B cell (primary cell): ENCODE measurements at regions not wholly inside any gene's neighbourhood (a gene's known extent, or its start where the extent isn't known, plus 50 kb on each side); places are given as distances from the start of the nearest gene placed in this dataset.

ENCODE experiments used
- ATAC-seq: fragments of 200-7000 bp; cut with Tn5 transposase; one replicate; pipeline ENCODE4 v1.10.0; 2021; ENCODE audit warnings: low read depth, mild to moderate bottlenecking, moderate number of reproducible peaks, moderate library complexity
- CTCF ChIA-PET: fragments of 350-600 bp; sonication (Branson Sonifier 250); formaldehyde crosslinking; loops from one replicate; lab custom pipeline; 2021; ENCODE audit warnings: antibody characterized with exemption, inconsistent platforms; lab: Charles Lee
- POLR2A ChIA-PET: fragments of 350-600 bp; sonication (Branson Sonifier 250); formaldehyde crosslinking; loops from one replicate; lab custom pipeline; 2021; ENCODE audit warnings: antibody characterized with exemption; lab: Charles Lee
- DNase-seq: peaks from one replicate; pipeline ENCODE4 v3.0.0; 2013
- H2AFZ ChIP-seq: 2 replicates; pipeline ENCODE4 v1.6.1; 2012; ENCODE audit warnings: mild to moderate bottlenecking, low read depth, low read length; ENCODE audit not compliant: insufficient read depth, poor library complexity, severe bottlenecking
- H3K27ac ChIP-seq, 2 donors: 1 replicate in 1 of 2; 2 replicates in 1 of 2; pipeline ENCODE4 v1.5.1; 2012 to 2013; ENCODE audit warnings: low read length in 2 of 2, mild to moderate bottlenecking in 2 of 2, moderate library complexity in 1 of 2
- H3K27me3 ChIP-seq, 4 experiments: fragments of 200-600 bp in 1 of 4; sonication (generic) in 1 of 4; replicated peaks in 1 of 4; 1 replicate in 2 of 4; 2 replicates in 2 of 4; pipeline versions ENCODE4 v1.6.1 to v1.7.0; 2013 to 2016; ENCODE audit warnings: low read length in 3 of 4, mild to moderate bottlenecking in 2 of 4, mixed read lengths in 1 of 4, moderate library complexity in 1 of 4; ENCODE audit not compliant: insufficient read depth in 4 of 4, control insufficient read depth in 3 of 4; ENCODE audit errors: control extremely low read depth in 1 of 4
- H3K36me3 ChIP-seq, 2 experiments: replicated peaks in 1 of 2; 1 replicate in 1 of 2; 2 replicates in 1 of 2; pipeline versions ENCODE4 v1.6.1 to v1.7.1; 2013; ENCODE audit warnings: low read length in 1 of 2; ENCODE audit not compliant: insufficient read depth in 2 of 2, control insufficient read depth in 1 of 2; ENCODE audit errors: control extremely low read depth in 1 of 2, extremely low read depth in 1 of 2
- H3K4me1 ChIP-seq, 2 donors: fragments of 200-600 bp in 1 of 2; sonication (generic) in 1 of 2; 1 replicate in 1 of 2; 2 replicates in 1 of 2; pipeline versions ENCODE4 v1.5.1 to v1.6.1; 2013 to 2017; ENCODE audit warnings: low read length in 2 of 2; ENCODE audit not compliant: control insufficient read depth in 2 of 2, insufficient read depth in 2 of 2
- H3K4me2 ChIP-seq: replicated peaks from 2 replicates; pipeline ENCODE3; 2012; ENCODE audit warnings: mild to moderate bottlenecking, low read depth, low read length; ENCODE audit not compliant: poor library complexity, severe bottlenecking
- H3K4me3 ChIP-seq, 5 experiments: fragments of 200-600 bp in 1 of 5; sonication (generic) in 1 of 5; 1 replicate in 3 of 5; 2 replicates in 2 of 5; pipeline versions ENCODE4 v1.5.1 to v1.7.0; 2011 to 2016; ENCODE audit warnings: low read length in 4 of 5, mild to moderate bottlenecking in 4 of 5, low read depth in 2 of 5, control low read depth in 1 of 5, moderate library complexity in 1 of 5; ENCODE audit not compliant: insufficient read depth in 1 of 5; ENCODE audit errors: control extremely low read depth in 1 of 5, extremely low read depth in 1 of 5
- H3K79me2 ChIP-seq: fragments of 200-600 bp; sonication (generic); one replicate; pipeline ENCODE4 v1.6.0; 2016; ENCODE audit warnings: low read length; ENCODE audit not compliant: control insufficient read depth, insufficient read depth
- H3K9ac ChIP-seq: fragments of 200-600 bp; sonication (generic); 2 replicates; pipeline ENCODE4 v1.6.1; 2017; ENCODE audit warnings: mild to moderate bottlenecking, low read length, moderate library complexity
- H3K9me3 ChIP-seq, 3 donors: one replicate each; pipeline versions ENCODE4 v1.6.1 to v1.7.1; 2013; ENCODE audit warnings: low read length in 2 of 3; ENCODE audit not compliant: control insufficient read depth in 2 of 3, insufficient read depth in 1 of 3; ENCODE audit errors: control extremely low read depth in 1 of 3
- H4K20me1 ChIP-seq: 2 replicates; pipeline ENCODE4 v1.6.0; 2012; ENCODE audit warnings: mild to moderate bottlenecking, low read length; ENCODE audit not compliant: insufficient read depth, control insufficient read depth, poor library complexity, severe bottlenecking
- H3K27ac Mint-ChIP-seq: one replicate; pipeline ENCODE4 v1.8.0; 2021; ENCODE audit warnings: mixed read lengths
- H3K27me3 Mint-ChIP-seq: one replicate; pipeline ENCODE4 v1.8.0; 2021; ENCODE audit warnings: mixed read lengths
- H3K4me1 Mint-ChIP-seq: one replicate; pipeline ENCODE4 v1.8.0; 2021; ENCODE audit warnings: mixed read lengths
- H3K4me3 Mint-ChIP-seq: one replicate; pipeline ENCODE4 v1.8.0; 2021; ENCODE audit warnings: mixed read lengths
- H3K9me3 Mint-ChIP-seq: one replicate; pipeline ENCODE4 v1.8.0; 2022; ENCODE audit warnings: mixed read lengths; ENCODE audit not compliant: insufficient read depth
- CTCF ChIP-seq: fragments of 200-600 bp; IDR thresholded peaks from one replicate; pipeline ENCODE4 v1.8.0; 2022; ENCODE audit warnings: antibody characterized with exemption, mild to moderate bottlenecking
- EZH2 ChIP-seq: IDR thresholded peaks from 2 replicates; pipeline ENCODE4 v1.6.1; 2012; ENCODE audit warnings: borderline replicate concordance, low read depth, mild to moderate bottlenecking, moderate library complexity, low read length; ENCODE audit not compliant: insufficient read depth, poor library complexity, severe bottlenecking
- WGBS: methylation state at CpG from one replicate; pipeline ENCODE4 v1.1.5; 2013; ENCODE audit warnings: missing lambda C conversion rate; ENCODE audit not compliant: insufficient coverage; 5-methylcytosine and 5-hydroxymethylcytosine counted together
- intact Hi-C: fragments of 100-400 bp; cut with micrococcal nuclease; formaldehyde crosslinking; loops from one replicate; pipeline ENCODE4 v1.10.0; 2022

GRCh38 chr15:67009576-67010569 lies 55.5 kb upstream of the SMAD3 start:
- intact Hi-C loops: no loop called here
- no peaks in the 10 kb centered on the region for H3K9me3 ChIP-seq
- H3K27ac Mint-ChIP-seq: no peak overlapping the region
- H3K4me1 Mint-ChIP-seq: no peaks in the 10 kb centered on the region
- TF ChIP-seq CTCF (no peak), EZH2 (no peak)
- no peak for DNase-seq
- no peak overlapping the region for H2AFZ ChIP-seq
- no peaks in the 10 kb centered on the region for H3K9me3 Mint-ChIP-seq
- no peaks in the 10 kb centered on the region for H3K79me2 ChIP-seq
- H3K27me3 Mint-ChIP-seq: peaks cover 13% of the 10 kb centered on the region
- H3K9ac ChIP-seq: no peak overlapping the region
- H3K36me3 ChIP-seq: no peaks in the 10 kb centered on the region
- no peak overlapping the region for H3K4me3 ChIP-seq
- H3K27me3 ChIP-seq: no peaks in the 10 kb centered on the region
- WGBS: 72% methylated on average over 4 of the region's 7 CpGs
- H4K20me1 ChIP-seq: no peaks in the 10 kb centered on the region
- ChIA-PET POLR2A (no interaction called here), CTCF (no interaction called here)
- no peak overlapping the region for H3K4me2 ChIP-seq
- no peak overlapping the region for H3K27ac ChIP-seq
- no peak for ATAC-seq
- H3K4me3 Mint-ChIP-seq: no peak overlapping the region
- H3K4me1 ChIP-seq: peaks cover 0 to under 1% of the 10 kb centered on the region in 2 donors

GRCh38 chr15:67010898-67011616 lies 54.3 kb upstream of the SMAD3 start:
- Histone ChIP-seq H3K4me1 (no peaks in the 10 kb centered on the region), H3K9me3 (no peaks in the 10 kb centered on the region), H4K20me1 (no peaks in the 10 kb centered on the region), H3K27me3 (no peaks in the 10 kb centered on the region), H3K27ac (no peak overlapping the region), H2AFZ (no peak overlapping the region), H3K79me2 (no peaks in the 10 kb centered on the region), H3K9ac (no peak overlapping the region), H3K36me3 (no peaks in the 10 kb centered on the region), H3K4me3 (no peak overlapping the region), H3K4me2 (no peak overlapping the region)
- Mint-ChIP-seq H3K27me3 (peaks cover 13% of the 10 kb centered on the region), H3K4me3 (no peak overlapping the region), H3K4me1 (no peaks in the 10 kb centered on the region), H3K9me3 (no peaks in the 10 kb centered on the region), H3K27ac (no peak overlapping the region)
- ChIA-PET POLR2A (no interaction called here), CTCF (no interaction called here)
- 100% methylated on average over 2 of the region's 7 CpGs for WGBS
- ATAC-seq: no peak
- intact Hi-C loops: no loop called here
- no peak for TF ChIP-seq CTCF
- no peak for TF ChIP-seq EZH2
- no peak for DNase-seq
